Choroid plexus epithelial cell (primary cell): ENCODE measurements at regions not wholly inside any gene's neighbourhood (a gene's known extent, or its start where the extent isn't known, plus 50 kb on each side); places are given as distances from the start of the nearest gene placed in this dataset.
A peak's percentile ranks its signal among the peaks of the same experiment; 100 is the strongest.
"Not testable (repeated sequence)": the region's sequence is repeated elsewhere in the genome, so short reads cannot be mapped to it uniquely, and the experiment has no call there.

ENCODE experiments used
- DNase-seq: peaks from one replicate; pipeline ENCODE4 v3.0.0-alpha.2; 2010; ENCODE audit warnings: low read depth
- H3K4me3 ChIP-seq: 2 replicates; pipeline ENCODE4 v1.5.1; 2011; ENCODE audit warnings: low read depth, mild to moderate bottlenecking, control low read depth, low read length, moderate library complexity
- TF ChIP-seq, protein P1 (sequence below): conservative IDR thresholded peaks from 2 replicates; pipeline ENCODE4 v1.5.1; 2011; ENCODE audit warnings: low read depth, mild to moderate bottlenecking, control low read depth, inconsistent platforms, low read length, moderate library complexity

- no peak for DNase-seq
- TF ChIP-seq, protein P1, sequence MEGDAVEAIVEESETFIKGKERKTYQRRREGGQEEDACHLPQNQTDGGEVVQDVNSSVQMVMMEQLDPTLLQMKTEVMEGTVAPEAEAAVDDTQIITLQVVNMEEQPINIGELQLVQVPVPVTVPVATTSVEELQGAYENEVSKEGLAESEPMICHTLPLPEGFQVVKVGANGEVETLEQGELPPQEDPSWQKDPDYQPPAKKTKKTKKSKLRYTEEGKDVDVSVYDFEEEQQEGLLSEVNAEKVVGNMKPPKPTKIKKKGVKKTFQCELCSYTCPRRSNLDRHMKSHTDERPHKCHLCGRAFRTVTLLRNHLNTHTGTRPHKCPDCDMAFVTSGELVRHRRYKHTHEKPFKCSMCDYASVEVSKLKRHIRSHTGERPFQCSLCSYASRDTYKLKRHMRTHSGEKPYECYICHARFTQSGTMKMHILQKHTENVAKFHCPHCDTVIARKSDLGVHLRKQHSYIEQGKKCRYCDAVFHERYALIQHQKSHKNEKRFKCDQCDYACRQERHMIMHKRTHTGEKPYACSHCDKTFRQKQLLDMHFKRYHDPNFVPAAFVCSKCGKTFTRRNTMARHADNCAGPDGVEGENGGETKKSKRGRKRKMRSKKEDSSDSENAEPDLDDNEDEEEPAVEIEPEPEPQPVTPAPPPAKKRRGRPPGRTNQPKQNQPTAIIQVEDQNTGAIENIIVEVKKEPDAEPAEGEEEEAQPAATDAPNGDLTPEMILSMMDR = no peak
These were observed 77.4 kb upstream of the ITGB1 start for GRCh38 chr10:33035411-33035810.

DNA sequence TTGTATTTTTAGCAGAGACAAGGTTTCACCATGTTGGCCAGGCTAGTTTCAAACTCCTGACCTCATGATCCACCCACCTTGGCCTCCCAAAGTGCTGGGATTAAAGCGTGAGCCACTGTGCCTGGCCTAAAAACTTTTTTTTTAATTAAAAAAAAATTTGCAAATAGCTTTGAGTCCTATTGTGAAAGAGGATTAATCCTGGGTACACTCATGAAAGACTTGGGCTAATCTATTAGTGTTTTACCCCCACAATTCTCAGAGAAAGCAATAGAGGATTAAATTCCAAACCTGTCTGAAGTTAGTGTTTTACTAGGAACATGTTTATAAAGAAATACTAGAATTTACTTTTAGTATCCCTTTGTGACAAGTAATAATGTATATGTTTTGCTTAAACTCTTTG lies 76.9 kb upstream of the ITGB1 start:
- TF ChIP-seq, protein P1 = no peak
- no peak overlapping the region for H3K4me3 ChIP-seq

More at GRCh38 chr10:33035411-33035810, 77.4 kb upstream of the ITGB1 start:
- no peak overlapping the region for H3K4me3 ChIP-seq

DNA sequence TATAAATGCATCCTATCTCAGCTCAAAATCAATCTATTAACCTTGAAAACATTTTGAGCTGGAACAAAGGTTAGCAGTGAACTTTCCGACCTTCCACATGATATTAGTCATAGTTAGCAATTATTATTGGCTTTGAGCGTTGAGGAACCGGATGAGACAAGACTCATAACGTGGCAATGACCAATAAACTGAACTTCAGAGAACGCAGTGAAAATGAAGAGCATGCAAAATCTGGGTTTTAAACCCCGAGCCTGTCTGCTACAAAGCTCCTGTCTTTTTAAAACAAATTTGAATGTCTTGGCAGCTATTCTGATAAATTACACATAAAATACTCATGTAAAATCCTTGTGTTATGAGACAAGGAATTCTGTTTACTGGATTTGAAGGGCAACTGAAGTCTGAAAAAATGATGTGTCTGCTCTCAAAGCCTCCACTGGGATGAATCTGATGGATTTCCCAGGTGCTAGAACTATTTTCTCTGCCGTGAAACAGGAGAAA lies 74.7 kb upstream of the ITGB1 start:
- H3K4me3 ChIP-seq = no peak overlapping the region
- DNase-seq = peak; percentile 66
- TF ChIP-seq, protein P1 = no peak

More for the DNA sequence above, 76.9 kb upstream of the ITGB1 start:
- DNase-seq = no peak

DNA sequence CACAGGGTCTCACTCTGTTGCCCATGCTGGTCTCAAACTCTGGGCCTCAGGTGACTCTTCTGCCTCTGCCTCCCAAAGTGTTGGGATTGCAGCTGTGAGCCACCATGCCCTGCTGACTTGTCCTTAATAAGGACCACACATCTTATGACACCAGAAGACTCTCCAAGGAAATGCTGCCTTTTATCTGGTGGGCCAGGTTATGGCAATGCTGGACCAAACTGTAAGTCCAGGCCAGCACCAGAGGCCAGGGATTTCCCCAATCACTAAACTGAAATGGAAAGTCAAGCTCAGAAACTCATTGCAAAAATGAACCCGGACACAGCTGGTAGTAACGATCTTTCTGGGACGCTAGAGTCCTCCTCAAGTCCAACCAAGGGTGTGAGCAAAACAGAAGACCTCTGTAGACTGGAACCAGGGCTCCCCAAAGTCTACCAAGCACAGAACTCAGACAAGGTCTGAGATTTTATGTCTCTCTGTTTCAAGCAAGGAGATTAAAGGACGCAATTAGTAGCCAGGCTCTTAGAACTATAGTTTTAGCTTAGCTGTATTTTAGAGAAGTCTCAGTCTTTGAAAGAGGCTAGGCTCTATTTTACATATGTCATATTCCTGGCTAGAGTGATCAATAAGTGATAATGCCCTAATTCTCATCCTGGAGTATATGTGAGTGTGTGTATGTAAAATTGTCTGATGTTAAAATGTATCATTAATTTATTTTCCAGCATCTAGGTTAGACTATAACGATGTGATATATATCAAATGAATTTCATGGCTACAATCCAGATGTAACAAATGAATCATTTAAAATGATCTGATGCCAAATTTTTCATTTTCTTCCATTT lies 74.0 kb upstream of the ITGB1 start:
- H3K4me3 ChIP-seq = no peak overlapping the region
- TF ChIP-seq, protein P1 = no peak
- no peak for DNase-seq

DNA sequence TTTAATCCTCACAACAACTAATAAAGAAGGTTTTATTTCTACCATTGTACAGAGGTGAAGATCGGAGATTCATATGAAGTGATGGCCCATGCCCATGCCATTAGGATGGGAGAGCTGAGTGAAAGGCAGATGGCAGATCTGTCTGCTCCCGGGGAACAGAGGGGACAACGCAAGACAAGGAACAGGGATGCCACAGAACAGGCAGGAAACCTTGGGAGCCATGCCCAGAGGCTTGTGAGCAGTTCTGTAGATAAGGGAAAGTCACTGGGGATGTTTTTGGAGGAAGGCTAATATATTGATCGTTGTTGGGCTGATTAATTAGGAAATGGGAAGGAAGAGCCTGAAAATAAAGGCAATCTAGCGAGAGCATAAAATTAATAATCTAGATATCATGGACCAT lies 73.1 kb upstream of the ITGB1 start:
- no peak for DNase-seq
- TF ChIP-seq, protein P1 = no peak
- H3K4me3 ChIP-seq = no peak overlapping the region

- not testable (repeated sequence) for DNase-seq, H3K4me3 ChIP-seq
These were observed 70.5 kb upstream of the ITGB1 start for GRCh38 chr10:33028515-33028914.

DNA sequence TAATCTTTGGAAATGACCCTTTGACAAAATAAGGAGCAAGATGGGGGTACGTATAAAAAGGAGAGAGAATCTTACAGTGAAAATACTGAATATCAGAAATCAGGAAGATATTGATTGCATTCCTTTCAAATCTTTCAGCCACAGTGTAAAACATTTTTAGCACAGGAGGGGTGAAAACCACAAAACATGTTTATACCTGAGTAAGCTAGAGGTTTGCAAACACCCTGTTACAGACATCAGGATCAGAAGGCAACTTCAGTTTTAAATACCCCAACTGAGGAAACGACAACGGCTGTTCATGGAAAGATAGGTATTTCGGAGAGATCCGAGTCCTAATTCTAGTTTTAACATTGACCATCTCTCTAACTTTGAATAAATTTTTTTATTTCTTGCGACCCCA lies 69.1 kb upstream of the ITGB1 start:
- no peak for DNase-seq
- H3K4me3 ChIP-seq = no peak overlapping the region
- TF ChIP-seq, protein P1 = no peak
